ENCODE measurements at regions not wholly inside any gene's neighbourhood (a gene's known extent, or its start where the extent isn't known, plus 50 kb on each side); places are given as distances from the start of the nearest gene placed in this dataset.

DNA sequence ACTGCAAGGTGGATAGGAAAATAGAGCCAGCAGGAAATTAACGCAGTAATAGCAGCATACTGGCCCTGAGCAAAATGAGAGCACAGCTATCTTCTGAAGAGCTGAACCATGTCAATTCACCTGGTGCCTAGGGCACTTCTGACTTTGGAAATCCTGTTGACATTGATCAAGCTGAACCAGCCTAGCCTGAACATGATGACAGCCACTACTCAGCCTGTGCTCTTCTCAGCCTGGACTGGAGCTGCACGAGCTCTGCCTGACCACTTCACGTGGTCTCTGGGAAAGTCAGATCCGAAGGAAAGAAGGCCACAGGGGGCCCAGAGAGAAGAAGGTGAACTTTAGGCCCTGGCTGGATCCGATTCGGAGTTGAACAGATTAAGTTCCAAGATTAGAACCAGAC lies 421.9 kb downstream of the LPIN1 start:
- TF ChIP-seq, protein P1, sequence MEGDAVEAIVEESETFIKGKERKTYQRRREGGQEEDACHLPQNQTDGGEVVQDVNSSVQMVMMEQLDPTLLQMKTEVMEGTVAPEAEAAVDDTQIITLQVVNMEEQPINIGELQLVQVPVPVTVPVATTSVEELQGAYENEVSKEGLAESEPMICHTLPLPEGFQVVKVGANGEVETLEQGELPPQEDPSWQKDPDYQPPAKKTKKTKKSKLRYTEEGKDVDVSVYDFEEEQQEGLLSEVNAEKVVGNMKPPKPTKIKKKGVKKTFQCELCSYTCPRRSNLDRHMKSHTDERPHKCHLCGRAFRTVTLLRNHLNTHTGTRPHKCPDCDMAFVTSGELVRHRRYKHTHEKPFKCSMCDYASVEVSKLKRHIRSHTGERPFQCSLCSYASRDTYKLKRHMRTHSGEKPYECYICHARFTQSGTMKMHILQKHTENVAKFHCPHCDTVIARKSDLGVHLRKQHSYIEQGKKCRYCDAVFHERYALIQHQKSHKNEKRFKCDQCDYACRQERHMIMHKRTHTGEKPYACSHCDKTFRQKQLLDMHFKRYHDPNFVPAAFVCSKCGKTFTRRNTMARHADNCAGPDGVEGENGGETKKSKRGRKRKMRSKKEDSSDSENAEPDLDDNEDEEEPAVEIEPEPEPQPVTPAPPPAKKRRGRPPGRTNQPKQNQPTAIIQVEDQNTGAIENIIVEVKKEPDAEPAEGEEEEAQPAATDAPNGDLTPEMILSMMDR (IDR thresholded peaks at IDR 0.05): no peak
- no peak for TF ChIP-seq EZH2 (IDR thresholded peaks at IDR 0.05)
- no peak for TF ChIP-seq EZH2phosphoT487 (IDR thresholded peaks at IDR 0.05)
